ENCODE measurements at regions not wholly inside any gene's neighbourhood (a gene's known extent, or its start where the extent isn't known, plus 50 kb on each side); places are given as distances from the start of the nearest gene placed in this dataset.

- DNase-seq: no peak
Observed at GRCh38 chr10:71048971-71049615, 160.7 kb upstream of the PCBD1 start.

GRCh38 chr10:71049994-71050393, 161.6 kb upstream of the PCBD1 start:
- DNase-seq: no peak

GRCh38 chr10:71052076-71052660, 160.2 kb upstream of the UNC5B start:
- DNase-seq: no peak

GRCh38 chr10:71052708-71053107, 159.7 kb upstream of the UNC5B start:
- DNase-seq: no peak

- DNase-seq: peak; percentile 75
Observed at GRCh38 chr10:71053169-71053895, 159.0 kb upstream of the UNC5B start.

GRCh38 chr10:71058308-71058707, 154.1 kb upstream of the UNC5B start:
- no peak for DNase-seq

- no peak for DNase-seq
Observed at GRCh38 chr10:71059054-71059818, 153.1 kb upstream of the UNC5B start.

GRCh38 chr10:71059943-71060342, 152.4 kb upstream of the UNC5B start:
- DNase-seq: no peak

GRCh38 chr10:71060476-71061426, 151.6 kb upstream of the UNC5B start:
- DNase-seq: no peak

GRCh38 chr10:71061472-71061871, 150.9 kb upstream of the UNC5B start:
- no peak for DNase-seq

GRCh38 chr10:71062156-71062555, 150.2 kb upstream of the UNC5B start:
- no peak for DNase-seq

GRCh38 chr10:71063401-71063800, 149.0 kb upstream of the UNC5B start:
- DNase-seq: no peak

GRCh38 chr10:71064413-71065118, 147.8 kb upstream of the UNC5B start:
- peak; percentile 45 for DNase-seq

GRCh38 chr10:71065659-71066058, 146.7 kb upstream of the UNC5B start:
- DNase-seq: no peak

GRCh38 chr10:71066600-71066999, 145.8 kb upstream of the UNC5B start:
- DNase-seq: no peak

GRCh38 chr10:71067098-71067740, 145.2 kb upstream of the UNC5B start:
- peak; percentile 10 for DNase-seq

GRCh38 chr10:71068861-71069271, 143.5 kb upstream of the UNC5B start:
- no peak for DNase-seq

- no peak for DNase-seq
Observed at GRCh38 chr10:71069909-71070666, 142.3 kb upstream of the UNC5B start.

- no peak for DNase-seq
Observed at GRCh38 chr10:71070741-71071140, 141.6 kb upstream of the UNC5B start.

GRCh38 chr10:71072131-71072822, 140.1 kb upstream of the UNC5B start:
- no peak for DNase-seq

Measured in hematopoietic multipotent progenitor cell treated with erythropoietin and hydrocortisone succinate and interleukin-3 and kit ligand, for 6 days (in vitro differentiated cells).